ENCODE measurements at regions not wholly inside any gene's neighbourhood (a gene's known extent, or its start where the extent isn't known, plus 50 kb on each side); places are given as distances from the start of the nearest gene placed in this dataset.

GRCh38 chr5:153437251-153437650 lies 53.2 kb upstream of the GRIA1 start:
- intact Hi-C loops (cut with DNase I), result no loop called here
- TF ChIP-seq POLR2A (IDR thresholded peaks at IDR 0.05) (no peak), CTCF (IDR thresholded peaks at IDR 0.05) (no peak)
- Histone ChIP-seq H3K4me3 (no peak overlapping the region), H3K36me3 (no peaks in the 10 kb centered on the region), H3K9me3 (no peaks in the 10 kb centered on the region), H3K27ac (no peak overlapping the region), H3K4me1 (no peaks in the 10 kb centered on the region), H3K27me3 (no peaks in the 10 kb centered on the region)
- no peak for DNase-seq

- Histone ChIP-seq H3K4me1 (no peaks in the 10 kb centered on the region), H3K9me3 (no peaks in the 10 kb centered on the region), H3K36me3 (no peaks in the 10 kb centered on the region), H3K27ac (no peak overlapping the region), H3K27me3 (no peaks in the 10 kb centered on the region), H3K4me3 (no peak overlapping the region)
- no peak for DNase-seq
- no peak for TF ChIP-seq CTCF (IDR thresholded peaks at IDR 0.05)
- TF ChIP-seq POLR2A (IDR thresholded peaks at IDR 0.05), result no peak
- intact Hi-C loops (cut with DNase I), result no loop called here
These were observed 51.3 kb upstream of the GRIA1 start for GRCh38 chr5:153439130-153439529.

Small RNA genes in the stretch of these regions (small RNA-seq; reads per million reads assigned to genes)
- gene AC008571.1, result 0 reads per million in 4 donors
